ENCODE measurements at regions not wholly inside any gene's neighbourhood (a gene's known extent, or its start where the extent isn't known, plus 50 kb on each side); places are given as distances from the start of the nearest gene placed in this dataset.

DNA sequence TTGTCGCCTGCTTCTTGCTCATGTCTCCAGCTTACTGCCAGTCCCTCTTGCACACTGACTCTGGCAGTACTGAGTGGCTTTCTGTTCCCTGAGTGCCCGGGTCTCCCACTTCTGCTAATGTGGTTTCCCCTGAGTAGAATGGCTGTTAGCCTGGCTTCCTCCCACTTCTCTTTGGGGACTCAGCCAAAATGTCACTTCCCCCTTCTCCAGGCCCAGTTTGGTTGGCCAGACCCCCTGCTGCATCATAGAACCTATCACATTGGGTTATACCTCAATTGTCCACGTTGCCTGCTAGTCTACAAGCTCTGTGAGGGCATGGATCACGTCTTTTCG is 304.4 kb downstream of the HS3ST3B1 start (continued):
- TF ChIP-seq, protein P1, sequence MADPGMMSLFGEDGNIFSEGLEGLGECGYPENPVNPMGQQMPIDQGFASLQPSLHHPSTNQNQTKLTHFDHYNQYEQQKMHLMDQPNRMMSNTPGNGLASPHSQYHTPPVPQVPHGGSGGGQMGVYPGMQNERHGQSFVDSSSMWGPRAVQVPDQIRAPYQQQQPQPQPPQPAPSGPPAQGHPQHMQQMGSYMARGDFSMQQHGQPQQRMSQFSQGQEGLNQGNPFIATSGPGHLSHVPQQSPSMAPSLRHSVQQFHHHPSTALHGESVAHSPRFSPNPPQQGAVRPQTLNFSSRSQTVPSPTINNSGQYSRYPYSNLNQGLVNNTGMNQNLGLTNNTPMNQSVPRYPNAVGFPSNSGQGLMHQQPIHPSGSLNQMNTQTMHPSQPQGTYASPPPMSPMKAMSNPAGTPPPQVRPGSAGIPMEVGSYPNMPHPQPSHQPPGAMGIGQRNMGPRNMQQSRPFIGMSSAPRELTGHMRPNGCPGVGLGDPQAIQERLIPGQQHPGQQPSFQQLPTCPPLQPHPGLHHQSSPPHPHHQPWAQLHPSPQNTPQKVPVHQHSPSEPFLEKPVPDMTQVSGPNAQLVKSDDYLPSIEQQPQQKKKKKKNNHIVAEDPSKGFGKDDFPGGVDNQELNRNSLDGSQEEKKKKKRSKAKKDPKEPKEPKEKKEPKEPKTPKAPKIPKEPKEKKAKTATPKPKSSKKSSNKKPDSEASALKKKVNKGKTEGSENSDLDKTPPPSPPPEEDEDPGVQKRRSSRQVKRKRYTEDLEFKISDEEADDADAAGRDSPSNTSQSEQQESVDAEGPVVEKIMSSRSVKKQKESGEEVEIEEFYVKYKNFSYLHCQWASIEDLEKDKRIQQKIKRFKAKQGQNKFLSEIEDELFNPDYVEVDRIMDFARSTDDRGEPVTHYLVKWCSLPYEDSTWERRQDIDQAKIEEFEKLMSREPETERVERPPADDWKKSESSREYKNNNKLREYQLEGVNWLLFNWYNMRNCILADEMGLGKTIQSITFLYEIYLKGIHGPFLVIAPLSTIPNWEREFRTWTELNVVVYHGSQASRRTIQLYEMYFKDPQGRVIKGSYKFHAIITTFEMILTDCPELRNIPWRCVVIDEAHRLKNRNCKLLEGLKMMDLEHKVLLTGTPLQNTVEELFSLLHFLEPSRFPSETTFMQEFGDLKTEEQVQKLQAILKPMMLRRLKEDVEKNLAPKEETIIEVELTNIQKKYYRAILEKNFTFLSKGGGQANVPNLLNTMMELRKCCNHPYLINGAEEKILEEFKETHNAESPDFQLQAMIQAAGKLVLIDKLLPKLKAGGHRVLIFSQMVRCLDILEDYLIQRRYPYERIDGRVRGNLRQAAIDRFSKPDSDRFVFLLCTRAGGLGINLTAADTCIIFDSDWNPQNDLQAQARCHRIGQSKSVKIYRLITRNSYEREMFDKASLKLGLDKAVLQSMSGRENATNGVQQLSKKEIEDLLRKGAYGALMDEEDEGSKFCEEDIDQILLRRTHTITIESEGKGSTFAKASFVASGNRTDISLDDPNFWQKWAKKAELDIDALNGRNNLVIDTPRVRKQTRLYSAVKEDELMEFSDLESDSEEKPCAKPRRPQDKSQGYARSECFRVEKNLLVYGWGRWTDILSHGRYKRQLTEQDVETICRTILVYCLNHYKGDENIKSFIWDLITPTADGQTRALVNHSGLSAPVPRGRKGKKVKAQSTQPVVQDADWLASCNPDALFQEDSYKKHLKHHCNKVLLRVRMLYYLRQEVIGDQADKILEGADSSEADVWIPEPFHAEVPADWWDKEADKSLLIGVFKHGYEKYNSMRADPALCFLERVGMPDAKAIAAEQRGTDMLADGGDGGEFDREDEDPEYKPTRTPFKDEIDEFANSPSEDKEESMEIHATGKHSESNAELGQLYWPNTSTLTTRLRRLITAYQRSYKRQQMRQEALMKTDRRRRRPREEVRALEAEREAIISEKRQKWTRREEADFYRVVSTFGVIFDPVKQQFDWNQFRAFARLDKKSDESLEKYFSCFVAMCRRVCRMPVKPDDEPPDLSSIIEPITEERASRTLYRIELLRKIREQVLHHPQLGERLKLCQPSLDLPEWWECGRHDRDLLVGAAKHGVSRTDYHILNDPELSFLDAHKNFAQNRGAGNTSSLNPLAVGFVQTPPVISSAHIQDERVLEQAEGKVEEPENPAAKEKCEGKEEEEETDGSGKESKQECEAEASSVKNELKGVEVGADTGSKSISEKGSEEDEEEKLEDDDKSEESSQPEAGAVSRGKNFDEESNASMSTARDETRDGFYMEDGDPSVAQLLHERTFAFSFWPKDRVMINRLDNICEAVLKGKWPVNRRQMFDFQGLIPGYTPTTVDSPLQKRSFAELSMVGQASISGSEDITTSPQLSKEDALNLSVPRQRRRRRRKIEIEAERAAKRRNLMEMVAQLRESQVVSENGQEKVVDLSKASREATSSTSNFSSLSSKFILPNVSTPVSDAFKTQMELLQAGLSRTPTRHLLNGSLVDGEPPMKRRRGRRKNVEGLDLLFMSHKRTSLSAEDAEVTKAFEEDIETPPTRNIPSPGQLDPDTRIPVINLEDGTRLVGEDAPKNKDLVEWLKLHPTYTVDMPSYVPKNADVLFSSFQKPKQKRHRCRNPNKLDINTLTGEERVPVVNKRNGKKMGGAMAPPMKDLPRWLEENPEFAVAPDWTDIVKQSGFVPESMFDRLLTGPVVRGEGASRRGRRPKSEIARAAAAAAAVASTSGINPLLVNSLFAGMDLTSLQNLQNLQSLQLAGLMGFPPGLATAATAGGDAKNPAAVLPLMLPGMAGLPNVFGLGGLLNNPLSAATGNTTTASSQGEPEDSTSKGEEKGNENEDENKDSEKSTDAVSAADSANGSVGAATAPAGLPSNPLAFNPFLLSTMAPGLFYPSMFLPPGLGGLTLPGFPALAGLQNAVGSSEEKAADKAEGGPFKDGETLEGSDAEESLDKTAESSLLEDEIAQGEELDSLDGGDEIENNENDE (IDR thresholded peaks at IDR 0.05; ENCODE audit: insufficient replicate concordance, low read length) = no peak
- no peak for TF ChIP-seq TAF1 (IDR thresholded peaks at IDR 0.05; ENCODE audit: low read depth, low read length)
- no peak for TF ChIP-seq BRCA1 (IDR thresholded peaks at IDR 0.05; ENCODE audit: low read depth, low read length)
- no peak for TF ChIP-seq SP4 (IDR thresholded peaks at IDR 0.05; ENCODE audit: low read length)

All from H1 (cell line).